ENCODE measurements at regions not wholly inside any gene's neighbourhood (a gene's known extent, or its start where the extent isn't known, plus 50 kb on each side); places are given as distances from the start of the nearest gene placed in this dataset.
"Not testable (repeated sequence)": the region's sequence is repeated elsewhere in the genome, so short reads cannot be mapped to it uniquely, and the experiment has no call there.

- TF ChIP-seq CTCF (IDR thresholded peaks at IDR 0.05; ENCODE audit: low read length); EZH2 (optimal IDR thresholded peaks at IDR 0.05; ENCODE audit: low read depth, low read length): not testable (repeated sequence)
Measured at GRCh38 chr18:64369830-64370440, 221.0 kb upstream of the LINC00305 start.

Measured in MM.1S (cell line).